DMS 273 treated with DMSO at 0.1 percent for 48 hours (cell line): ENCODE measurements at regions not wholly inside any gene's neighbourhood (a gene's known extent, or its start where the extent isn't known, plus 50 kb on each side); places are given as distances from the start of the nearest gene placed in this dataset.

ENCODE experiments used
- DNase-seq: peaks from one replicate; lab custom pipeline; 2025; lab: John Stamatoyannopoulos, UW

- DNase-seq: no peak
Observed at GRCh38 chr11:15379483-15379882, 264.8 kb downstream of the INSC start.

- no peak for DNase-seq
Observed at GRCh38 chr11:15390857-15391256, 276.1 kb downstream of the INSC start.

DNA sequence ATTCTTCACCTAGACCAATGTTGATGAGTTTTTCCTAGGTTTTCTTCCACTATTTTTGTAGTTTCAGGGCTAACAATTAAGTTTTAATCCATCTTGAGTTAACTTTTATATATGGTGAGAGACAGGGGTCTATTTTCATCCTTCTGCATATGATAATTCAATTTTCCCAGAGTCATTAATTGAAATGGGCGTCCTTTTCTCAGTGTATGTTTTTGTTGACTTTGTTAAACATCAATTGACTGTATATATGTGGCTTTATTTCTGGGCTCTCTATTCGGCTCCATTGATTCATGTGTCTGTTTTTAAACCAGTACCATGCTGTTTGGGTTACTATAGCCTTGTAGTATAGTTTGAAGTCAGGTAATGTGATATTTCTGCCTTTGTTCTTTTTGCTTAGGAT is 282.1 kb downstream of the INSC start:
- no peak for DNase-seq

DNA sequence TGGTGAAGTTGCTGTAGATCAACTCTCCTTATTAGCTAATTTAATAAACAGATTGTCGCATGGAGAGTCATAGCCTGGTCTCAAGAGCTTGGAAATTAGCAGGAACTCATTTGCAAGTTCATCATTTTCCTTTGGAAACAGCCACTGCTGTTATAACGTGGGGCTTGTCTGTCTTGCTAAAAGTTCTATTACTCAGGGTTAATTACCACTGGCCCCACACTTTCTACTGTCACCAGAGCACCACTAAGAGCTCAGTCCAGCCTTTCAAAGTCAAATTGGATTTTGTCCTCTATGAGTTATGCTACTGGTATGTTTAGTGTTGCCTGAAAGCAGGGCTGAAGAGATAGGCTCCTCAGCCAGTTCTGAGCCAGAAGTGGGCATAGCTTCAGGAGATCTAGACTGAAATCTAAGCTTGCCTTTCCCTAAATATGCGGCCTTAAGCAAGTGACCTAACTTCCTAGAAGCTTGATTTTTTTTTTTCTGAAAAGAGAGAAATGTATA is 292.2 kb downstream of the INSC start:
- DNase-seq: no peak

DNA sequence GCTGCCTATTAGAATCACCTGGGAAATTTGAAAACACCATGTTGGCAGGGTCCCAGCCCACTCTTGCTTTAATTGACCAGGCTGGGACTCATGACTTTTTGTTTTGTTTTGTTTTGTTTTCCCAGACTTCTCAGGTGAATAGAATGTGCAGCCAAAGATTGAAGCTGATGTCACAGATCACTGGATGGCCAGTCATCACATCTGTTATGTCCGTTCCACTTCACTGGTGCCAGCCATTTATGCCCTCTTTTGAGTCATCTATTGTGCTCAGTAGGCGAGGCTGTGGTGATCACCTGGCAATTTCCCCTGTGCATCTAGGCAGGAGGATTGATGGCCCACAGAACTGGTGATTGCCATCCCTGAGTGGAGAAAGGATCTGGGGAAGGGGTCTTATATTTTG is 297.3 kb downstream of the INSC start:
- DNase-seq: no peak

- DNase-seq: no peak
Observed at GRCh38 chr11:15418921-15419320, 304.2 kb downstream of the INSC start.

- DNase-seq: no peak
Observed at GRCh38 chr11:15419696-15420095, 305.0 kb downstream of the INSC start.

DNA sequence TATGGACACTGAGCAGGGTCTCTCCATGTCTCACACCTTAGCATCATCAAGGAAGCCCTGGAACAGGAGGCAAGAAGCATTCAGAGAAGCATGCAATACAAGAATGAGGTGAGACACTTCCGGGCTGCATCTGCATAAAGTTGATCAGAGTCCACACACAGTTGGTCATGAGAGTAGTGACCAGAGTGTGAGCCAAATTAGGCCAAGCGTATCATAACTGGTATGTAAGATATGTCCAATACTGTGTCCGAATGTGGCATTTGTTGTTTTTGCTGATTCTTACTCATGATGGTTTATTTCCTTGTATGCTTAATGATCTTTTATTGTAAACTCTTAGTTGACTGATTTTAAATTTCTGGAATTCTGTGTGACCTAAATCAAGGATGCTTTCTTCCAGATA is 315.7 kb downstream of the INSC start:
- DNase-seq: no peak

GRCh38 chr11:15434529-15434928 is 319.8 kb downstream of the INSC start:
- no peak for DNase-seq

- no peak for DNase-seq
Observed at GRCh38 chr11:15446315-15446714, 331.6 kb downstream of the INSC start.

- DNase-seq: no peak
Observed at GRCh38 chr11:15446929-15447328, 332.2 kb downstream of the INSC start.

DNA sequence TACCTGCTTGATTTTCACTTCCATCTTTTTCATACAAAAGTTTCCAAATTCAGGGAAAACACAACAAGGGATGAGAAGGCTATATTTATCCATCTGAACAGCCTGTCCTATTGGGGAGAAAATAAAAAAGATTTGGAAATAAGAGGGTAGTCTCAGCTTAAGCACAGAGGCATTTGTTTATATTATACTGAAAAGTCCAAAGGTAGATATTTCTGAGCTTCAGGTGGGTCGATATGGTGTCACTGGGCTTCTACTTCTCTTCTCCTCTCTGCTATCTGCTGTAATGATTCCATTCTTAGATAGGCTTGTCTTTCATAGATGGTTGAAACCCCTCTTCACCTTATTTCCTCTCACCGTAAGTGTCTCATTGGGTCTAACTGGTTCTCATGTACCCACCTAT is 337.0 kb downstream of the INSC start:
- no peak for DNase-seq

DNA sequence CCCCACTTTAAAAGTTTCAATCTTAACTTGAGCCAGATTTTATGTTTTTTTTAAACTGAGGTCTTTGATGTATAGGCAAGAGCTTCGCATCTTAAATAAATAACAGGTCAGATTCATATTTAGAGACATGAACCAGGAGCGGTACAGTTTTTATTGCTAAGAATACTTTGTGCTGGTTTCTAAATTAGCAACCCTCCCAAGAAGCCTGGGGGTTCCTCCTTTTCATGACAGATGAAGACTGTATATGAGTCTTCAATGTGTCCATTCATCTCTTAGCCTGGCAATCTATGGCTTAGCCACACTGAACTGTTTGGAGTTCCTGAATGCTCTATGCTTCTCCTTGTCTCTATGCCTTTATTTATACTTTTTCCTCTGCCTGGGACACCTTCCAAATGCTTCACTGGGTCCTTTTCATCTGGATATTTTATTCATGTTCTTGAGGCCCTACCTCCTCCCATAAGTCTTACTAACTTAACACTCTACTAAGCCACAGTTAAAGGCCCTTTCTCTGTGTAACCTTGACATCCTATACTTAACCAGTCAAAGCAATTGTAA is 338.6 kb downstream of the INSC start:
- no peak for DNase-seq

DNA sequence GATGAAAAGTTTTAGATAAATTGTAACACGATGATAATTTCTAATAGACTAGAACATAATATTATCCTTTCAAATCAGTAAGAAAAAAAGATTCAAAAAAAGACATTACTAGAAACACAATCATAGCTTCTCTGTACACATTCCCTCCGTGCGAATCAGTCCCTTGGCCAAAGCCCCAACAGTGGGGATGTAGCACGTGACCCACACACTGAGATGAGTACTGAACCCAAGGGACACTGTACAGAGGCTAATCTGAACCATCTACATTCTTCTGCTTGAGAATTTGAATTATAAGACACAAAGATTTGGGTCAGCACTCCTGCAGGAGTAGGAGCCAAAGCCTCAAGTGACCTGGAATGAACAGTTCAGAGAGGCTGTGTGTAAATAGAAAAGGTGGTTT is 353.7 kb downstream of the INSC start:
- DNase-seq: no peak

- DNase-seq: no peak
Observed at GRCh38 chr11:15471048-15471894, 356.5 kb downstream of the INSC start.

- no peak for DNase-seq
Observed at GRCh38 chr11:15471895-15472799, 357.4 kb downstream of the INSC start.

GRCh38 chr11:15473954-15474837 is 359.5 kb downstream of the INSC start:
- DNase-seq: no peak

DNA sequence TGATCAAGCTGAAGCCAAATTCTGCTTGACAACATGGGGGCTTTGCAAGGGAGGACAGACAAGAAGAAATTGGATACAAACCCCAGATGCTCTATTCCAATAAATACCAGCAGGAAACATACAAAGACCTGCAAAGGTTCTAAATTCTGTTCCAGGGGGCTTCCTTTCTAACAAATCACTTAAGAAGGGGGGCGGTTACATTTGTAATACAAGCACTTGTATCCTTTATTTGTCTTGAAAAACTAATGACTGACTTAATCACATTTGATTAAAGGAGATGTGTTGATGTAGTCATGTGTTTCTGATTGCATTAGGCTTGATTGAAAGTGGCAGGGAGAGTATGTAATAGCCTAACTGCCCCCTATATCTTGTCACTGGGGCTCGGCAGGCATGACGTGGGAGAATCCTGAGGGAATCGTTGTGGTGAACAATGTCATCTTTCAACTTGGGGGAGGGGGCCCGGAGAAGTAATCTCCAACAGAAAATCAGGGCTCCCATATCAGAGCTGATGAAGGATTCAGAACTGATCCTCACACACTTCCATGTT is 361.7 kb downstream of the INSC start:
- no peak for DNase-seq

DNA sequence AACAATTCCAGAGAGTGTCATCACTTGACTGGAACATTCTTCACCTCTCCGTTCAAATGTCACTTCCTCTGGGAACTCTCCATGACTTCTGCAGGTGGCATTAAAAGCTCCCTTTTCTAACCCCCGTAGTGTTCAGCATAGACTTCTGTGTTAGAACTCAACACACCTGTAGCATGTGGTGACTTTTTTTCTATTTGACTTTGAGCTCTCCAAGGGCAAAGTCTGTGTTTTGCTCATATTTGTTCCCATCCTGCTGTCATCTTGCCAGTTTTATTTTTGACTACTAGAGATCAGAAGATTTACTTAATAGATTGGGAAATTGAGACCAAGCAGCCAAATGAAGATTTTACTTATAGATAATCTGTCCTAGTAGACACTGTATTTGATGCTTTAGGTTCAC is 367.1 kb downstream of the INSC start:
- no peak for DNase-seq

DNA sequence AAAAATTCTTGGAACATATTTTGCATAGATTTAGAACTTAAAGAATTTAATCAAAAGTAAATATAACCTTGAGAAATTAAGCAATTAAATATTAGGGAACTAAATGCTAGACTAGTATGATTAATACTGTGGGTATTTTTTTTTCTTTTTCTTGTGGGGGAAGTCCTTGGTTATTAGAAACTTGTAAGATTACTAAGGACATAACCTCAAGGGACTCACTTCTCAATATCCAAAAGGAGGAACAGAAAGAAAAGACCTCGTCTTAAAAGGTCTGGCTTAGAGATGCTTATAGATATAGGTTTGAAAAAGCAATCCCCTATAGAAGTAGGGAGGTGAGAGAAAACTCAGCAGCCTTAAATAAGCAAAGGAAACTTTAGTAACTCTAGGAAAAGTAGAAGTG is 368.5 kb downstream of the INSC start:
- DNase-seq: no peak

DNA sequence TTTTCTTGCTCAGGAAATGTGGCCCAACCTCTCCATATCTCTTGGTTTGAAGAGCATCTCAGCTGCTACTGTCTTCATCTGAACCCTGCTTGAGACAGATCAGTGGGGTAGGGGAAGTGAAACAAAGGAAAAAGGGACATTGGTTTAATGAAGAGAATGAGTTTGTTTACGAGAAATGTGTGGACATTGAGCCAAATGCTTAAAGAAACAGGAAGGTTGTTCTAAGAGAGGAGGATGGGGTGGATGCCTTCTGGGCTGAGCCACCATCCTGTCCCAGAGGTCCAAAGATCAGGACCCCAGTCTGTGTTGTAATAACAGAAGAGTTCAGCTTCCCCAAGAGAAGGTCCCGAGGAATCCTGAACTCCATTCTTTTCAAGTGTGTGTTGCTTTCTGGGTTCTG is 369.7 kb downstream of the INSC start:
- no peak for DNase-seq
